Fibroblast of villous mesenchyme (primary cell): ENCODE measurements at regions not wholly inside any gene's neighbourhood (a gene's known extent, or its start where the extent isn't known, plus 50 kb on each side); places are given as distances from the start of the nearest gene placed in this dataset.

ENCODE experiments used
- DNase-seq: peaks from one replicate; pipeline ENCODE4 v3.0.0-alpha.2; 2010; ENCODE audit warnings: low read depth
- H3K4me3 ChIP-seq: 2 replicates; pipeline ENCODE4 v1.5.1; 2011; ENCODE audit warnings: low read depth, mild to moderate bottlenecking, low read length
- TF ChIP-seq, protein P1 (sequence below): IDR thresholded peaks from 2 replicates; pipeline ENCODE4 v1.5.1; 2012; ENCODE audit warnings: low read depth, mild to moderate bottlenecking, low read length; ENCODE audit not compliant: insufficient read depth

- no peak overlapping the region for H3K4me3 ChIP-seq
- DNase-seq = no peak
- TF ChIP-seq, protein P1, sequence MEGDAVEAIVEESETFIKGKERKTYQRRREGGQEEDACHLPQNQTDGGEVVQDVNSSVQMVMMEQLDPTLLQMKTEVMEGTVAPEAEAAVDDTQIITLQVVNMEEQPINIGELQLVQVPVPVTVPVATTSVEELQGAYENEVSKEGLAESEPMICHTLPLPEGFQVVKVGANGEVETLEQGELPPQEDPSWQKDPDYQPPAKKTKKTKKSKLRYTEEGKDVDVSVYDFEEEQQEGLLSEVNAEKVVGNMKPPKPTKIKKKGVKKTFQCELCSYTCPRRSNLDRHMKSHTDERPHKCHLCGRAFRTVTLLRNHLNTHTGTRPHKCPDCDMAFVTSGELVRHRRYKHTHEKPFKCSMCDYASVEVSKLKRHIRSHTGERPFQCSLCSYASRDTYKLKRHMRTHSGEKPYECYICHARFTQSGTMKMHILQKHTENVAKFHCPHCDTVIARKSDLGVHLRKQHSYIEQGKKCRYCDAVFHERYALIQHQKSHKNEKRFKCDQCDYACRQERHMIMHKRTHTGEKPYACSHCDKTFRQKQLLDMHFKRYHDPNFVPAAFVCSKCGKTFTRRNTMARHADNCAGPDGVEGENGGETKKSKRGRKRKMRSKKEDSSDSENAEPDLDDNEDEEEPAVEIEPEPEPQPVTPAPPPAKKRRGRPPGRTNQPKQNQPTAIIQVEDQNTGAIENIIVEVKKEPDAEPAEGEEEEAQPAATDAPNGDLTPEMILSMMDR = no peak
These were observed 1032.5 kb upstream of the CADM2 start for GRCh38 chr3:83926291-83926690.

GRCh38 chr3:83928391-83928790, 1030.4 kb upstream of the CADM2 start:
- TF ChIP-seq, protein P1 = no peak
- DNase-seq = no peak
- H3K4me3 ChIP-seq = no peak overlapping the region

DNA sequence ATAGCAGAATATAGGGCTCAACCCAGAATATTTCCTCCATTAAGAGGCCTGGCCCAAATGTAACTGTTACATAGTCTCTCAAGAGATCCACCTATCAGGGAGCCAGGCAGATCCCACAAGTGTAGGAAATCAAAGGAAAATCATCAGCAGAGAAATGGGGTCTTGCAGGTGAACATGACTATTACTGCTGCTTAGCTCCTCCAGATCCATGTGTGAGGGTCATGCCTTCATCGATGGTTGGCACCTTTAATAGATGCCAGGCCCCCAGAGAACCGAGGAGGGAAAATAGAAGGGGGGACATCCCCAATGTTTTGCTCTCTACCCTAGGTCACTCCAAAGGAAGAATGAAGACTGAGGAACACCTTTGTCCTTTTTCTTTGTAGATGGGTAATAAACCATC, 1029.9 kb upstream of the CADM2 start:
- TF ChIP-seq, protein P1 = no peak
- H3K4me3 ChIP-seq = no peak overlapping the region
- peak; percentile 1 for DNase-seq

DNA sequence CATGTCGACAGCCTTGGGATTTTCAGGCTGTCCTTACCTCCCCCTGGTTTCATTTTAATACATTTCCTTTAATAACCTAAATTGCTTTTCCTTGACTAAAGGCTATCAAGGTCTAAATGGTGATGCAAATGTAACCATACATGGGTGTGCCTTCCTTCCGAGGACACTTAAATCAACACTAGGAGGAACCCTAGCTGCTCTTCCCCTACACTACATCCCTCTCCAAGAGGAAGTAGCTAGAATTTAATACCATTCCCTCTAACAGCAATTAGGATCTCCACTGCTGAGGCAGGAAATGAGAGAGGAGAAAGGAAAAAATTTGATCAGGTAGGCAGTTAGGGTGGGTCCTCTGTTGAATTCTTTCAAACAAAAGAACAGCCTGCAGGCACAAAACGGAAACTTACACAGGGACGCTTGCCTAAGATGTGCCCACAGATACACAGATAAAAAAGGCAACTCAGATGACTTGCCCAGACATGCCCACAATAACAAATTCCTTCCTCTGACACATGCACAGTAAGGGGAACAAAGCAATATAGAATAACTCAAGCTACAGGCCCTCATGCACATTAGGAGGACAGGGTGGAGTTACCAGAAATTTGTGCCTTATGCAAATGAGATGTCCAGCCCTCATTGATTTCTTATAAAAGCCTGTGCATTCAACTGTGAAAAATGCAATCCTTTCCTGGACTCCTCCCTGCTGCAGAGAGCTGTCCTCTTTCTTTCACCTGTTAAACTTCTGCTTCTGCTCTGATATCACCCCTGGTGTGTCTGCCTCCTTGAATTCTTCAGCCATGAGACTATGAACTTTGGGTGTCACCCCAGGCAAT, 1024.4 kb upstream of the CADM2 start:
- DNase-seq = no peak
- TF ChIP-seq, protein P1 = no peak

DNA sequence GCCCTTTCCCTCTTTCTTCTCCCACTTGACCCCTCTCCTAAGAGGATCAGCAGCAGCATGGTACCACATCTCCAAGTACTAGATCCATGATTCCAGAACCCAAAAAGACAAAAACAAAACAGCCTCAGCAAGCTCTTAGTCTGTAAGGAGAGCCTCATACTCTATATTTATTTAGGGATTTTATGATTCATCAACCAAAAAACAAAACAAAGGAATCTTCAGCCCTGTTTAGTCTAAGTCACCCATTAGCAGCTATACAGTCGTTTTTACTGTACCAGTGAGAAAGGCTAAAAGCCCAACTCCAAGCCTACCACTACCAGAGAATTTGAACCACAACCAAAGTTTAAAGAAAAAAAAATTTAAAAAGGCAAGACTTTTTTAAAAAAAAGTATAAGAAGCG, 1020.3 kb upstream of the CADM2 start:
- no peak for DNase-seq
- no peak overlapping the region for H3K4me3 ChIP-seq
- TF ChIP-seq, protein P1 = no peak

More for the DNA sequence above, 1024.4 kb upstream of the CADM2 start:
- H3K4me3 ChIP-seq = no peak overlapping the region

- TF ChIP-seq, protein P1 = no peak
- H3K4me3 ChIP-seq = no peak overlapping the region
- DNase-seq = no peak
These were observed 1016.6 kb upstream of the CADM2 start for GRCh38 chr3:83941990-83942745.
